Neural cell (in vitro differentiated cells): ENCODE measurements at regions not wholly inside any gene's neighbourhood (a gene's known extent, or its start where the extent isn't known, plus 50 kb on each side); places are given as distances from the start of the nearest gene placed in this dataset.
"Not testable (repeated sequence)": the region's sequence is repeated elsewhere in the genome, so short reads cannot be mapped to it uniquely, and the experiment has no call there.

Experiments
- H2AFZ ChIP-seq: fragments of 200-600, 300-800 bp; sonication (generic), shearing (Covaris generic); 2 replicates; pipeline ENCODE4 v1.6.0; 2014; ENCODE audit warnings: low read depth, mild to moderate bottlenecking, antibody characterized with exemption, low read length, moderate library complexity
- H3F3A ChIP-seq: fragments of 200-600 bp; shearing (Covaris generic); 2 replicates; pipeline ENCODE4 v1.6.1; 2016; ENCODE audit warnings: mild to moderate bottlenecking, moderate library complexity, mixed read lengths, antibody characterized with exemption, low read length; ENCODE audit not compliant: insufficient read depth, poor library complexity, severe bottlenecking
- H3K27ac ChIP-seq: fragments of 200-600, 300-800 bp; sonication (generic), shearing (Covaris generic); 2 replicates; pipeline ENCODE4 v1.5.1; 2014; ENCODE audit warnings: mild to moderate bottlenecking, low read length, moderate library complexity
- H3K27me3 ChIP-seq: fragments of 300-800, 200-600 bp; sonication (generic), shearing (Covaris generic); 2 replicates; pipeline ENCODE4 v1.6.0; 2014; ENCODE audit warnings: mild to moderate bottlenecking, low read depth, low read length, moderate library complexity; ENCODE audit not compliant: insufficient read depth
- H3K36me3 ChIP-seq: fragments of 300-800, 200-600 bp; sonication (generic), shearing (Covaris generic); 2 replicates; pipeline ENCODE4 v1.5.1; 2014; ENCODE audit warnings: mild to moderate bottlenecking, antibody characterized with exemption, low read length, moderate library complexity; ENCODE audit not compliant: insufficient read depth
- H3K4me2 ChIP-seq: fragments of 300-800, 200-600 bp; sonication (generic), shearing (Covaris generic); 2 replicates; pipeline ENCODE4 v1.6.0; 2014; ENCODE audit warnings: mild to moderate bottlenecking, low read length
- H3K4me3 ChIP-seq: fragments of 300-800, 200-600 bp; sonication (generic), shearing (Covaris generic); 2 replicates; pipeline ENCODE4 v1.5.1; 2014; ENCODE audit warnings: mild to moderate bottlenecking, low read length, moderate library complexity
- H3K79me2 ChIP-seq: fragments of 200-600 bp; shearing (Covaris generic); replicated peaks from 2 replicates; pipeline ENCODE4 v1.6.0; 2014; ENCODE audit warnings: mild to moderate bottlenecking, low read length, moderate library complexity; ENCODE audit not compliant: insufficient read depth
- H3K9ac ChIP-seq: fragments of 300-800, 200-600 bp; sonication (generic), shearing (Covaris generic); 2 replicates; pipeline ENCODE4 v1.6.1; 2016; ENCODE audit warnings: mild to moderate bottlenecking, low read length, mixed read lengths
- H3K9me2 ChIP-seq: fragments of 200-600 bp; shearing (Covaris generic); 2 replicates; pipeline ENCODE4 v1.6.1; 2016; ENCODE audit warnings: mild to moderate bottlenecking, low read length, mixed read lengths; ENCODE audit not compliant: insufficient read depth
- H3K9me3 ChIP-seq: fragments of 200-600, 300-800 bp; sonication (generic), shearing (Covaris generic); 2 replicates; pipeline ENCODE4 v1.6.1; 2016; ENCODE audit warnings: mild to moderate bottlenecking, mixed run types, low read length, moderate library complexity, mixed read lengths
- H4K20me1 ChIP-seq: fragments of 200-600 bp; shearing (Covaris generic); 2 replicates; pipeline ENCODE4 v1.6.1; 2016; ENCODE audit warnings: mild to moderate bottlenecking, mixed run types; ENCODE audit not compliant: insufficient read depth
- EP300 ChIP-seq: fragments of 450-650 bp; conservative IDR thresholded peaks from 2 replicates; pipeline ENCODE4 v1.6.1; 2014; ENCODE audit warnings: antibody characterized with exemption, mild to moderate bottlenecking, moderate library complexity; ENCODE audit not compliant: poor library complexity, severe bottlenecking
- EZH2 ChIP-seq: fragments of 200-600, 300-800 bp; shearing (Covaris generic), sonication (generic); IDR thresholded peaks from 2 replicates; pipeline ENCODE4 v1.6.1; 2014; ENCODE audit warnings: antibody characterized with exemption, low read length, borderline replicate concordance, mild to moderate bottlenecking; ENCODE audit not compliant: insufficient read depth, poor library complexity, severe bottlenecking
- MXI1 ChIP-seq: fragments of 450-650 bp; conservative IDR thresholded peaks from 2 replicates; pipeline ENCODE4 v1.6.1; 2014; ENCODE audit warnings: antibody characterized with exemption, mild to moderate bottlenecking; ENCODE audit not compliant: poor library complexity, severe bottlenecking
- POLR2AphosphoS5 ChIP-seq: IDR thresholded peaks from 2 replicates; pipeline ENCODE4 v1.6.1; 2012
- RAD21 ChIP-seq: fragments of 450-650 bp; conservative IDR thresholded peaks from 2 replicates; pipeline ENCODE4 v1.6.1; 2014; ENCODE audit warnings: antibody characterized with exemption, mild to moderate bottlenecking, moderate library complexity
- REST ChIP-seq: IDR thresholded peaks from 2 replicates; pipeline ENCODE4 v1.6.1; 2012; ENCODE audit warnings: borderline replicate concordance
- SMC3 ChIP-seq: fragments of 450-650 bp; conservative IDR thresholded peaks from 2 replicates; pipeline ENCODE4 v1.6.1; 2014; ENCODE audit warnings: antibody characterized with exemption, mild to moderate bottlenecking, moderate library complexity; ENCODE audit not compliant: poor library complexity
- TAF1 ChIP-seq: IDR thresholded peaks from 2 replicates; pipeline ENCODE4 v1.6.1; 2012; ENCODE audit warnings: low read depth
- TF ChIP-seq, protein P1 (sequence below): fragments of 450-650 bp; IDR thresholded peaks from 2 replicates; pipeline ENCODE4 v1.5.1; 2014; ENCODE audit warnings: antibody characterized with exemption, mild to moderate bottlenecking, moderate library complexity; ENCODE audit not compliant: poor library complexity, severe bottlenecking

- TF ChIP-seq TAF1, result no peak
- no peak for TF ChIP-seq MXI1
- TF ChIP-seq EP300, result no peak
- TF ChIP-seq POLR2AphosphoS5, result no peak
- TF ChIP-seq, protein P1, sequence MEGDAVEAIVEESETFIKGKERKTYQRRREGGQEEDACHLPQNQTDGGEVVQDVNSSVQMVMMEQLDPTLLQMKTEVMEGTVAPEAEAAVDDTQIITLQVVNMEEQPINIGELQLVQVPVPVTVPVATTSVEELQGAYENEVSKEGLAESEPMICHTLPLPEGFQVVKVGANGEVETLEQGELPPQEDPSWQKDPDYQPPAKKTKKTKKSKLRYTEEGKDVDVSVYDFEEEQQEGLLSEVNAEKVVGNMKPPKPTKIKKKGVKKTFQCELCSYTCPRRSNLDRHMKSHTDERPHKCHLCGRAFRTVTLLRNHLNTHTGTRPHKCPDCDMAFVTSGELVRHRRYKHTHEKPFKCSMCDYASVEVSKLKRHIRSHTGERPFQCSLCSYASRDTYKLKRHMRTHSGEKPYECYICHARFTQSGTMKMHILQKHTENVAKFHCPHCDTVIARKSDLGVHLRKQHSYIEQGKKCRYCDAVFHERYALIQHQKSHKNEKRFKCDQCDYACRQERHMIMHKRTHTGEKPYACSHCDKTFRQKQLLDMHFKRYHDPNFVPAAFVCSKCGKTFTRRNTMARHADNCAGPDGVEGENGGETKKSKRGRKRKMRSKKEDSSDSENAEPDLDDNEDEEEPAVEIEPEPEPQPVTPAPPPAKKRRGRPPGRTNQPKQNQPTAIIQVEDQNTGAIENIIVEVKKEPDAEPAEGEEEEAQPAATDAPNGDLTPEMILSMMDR, result no peak
- TF ChIP-seq RAD21, result no peak
- TF ChIP-seq EZH2, result no peak
- no peak for TF ChIP-seq SMC3
- TF ChIP-seq REST, result no peak
- Histone ChIP-seq H3K9ac (no peak overlapping the region), H3K4me3 (no peak overlapping the region), H3F3A (no peaks in the 10 kb centered on the region), H3K9me2 (no peaks in the 10 kb centered on the region), H3K9me3 (no peaks in the 10 kb centered on the region), H2AFZ (no peak overlapping the region), H4K20me1 (no peaks in the 10 kb centered on the region), H3K4me2 (no peak overlapping the region), H3K27me3 (no peaks in the 10 kb centered on the region), H3K36me3 (no peaks in the 10 kb centered on the region), H3K79me2 (no peaks in the 10 kb centered on the region), H3K27ac (no peak overlapping the region)
These were observed 315.4 kb downstream of the ALDH8A1 start for GRCh38 chr6:134634466-134634865.

DNA sequence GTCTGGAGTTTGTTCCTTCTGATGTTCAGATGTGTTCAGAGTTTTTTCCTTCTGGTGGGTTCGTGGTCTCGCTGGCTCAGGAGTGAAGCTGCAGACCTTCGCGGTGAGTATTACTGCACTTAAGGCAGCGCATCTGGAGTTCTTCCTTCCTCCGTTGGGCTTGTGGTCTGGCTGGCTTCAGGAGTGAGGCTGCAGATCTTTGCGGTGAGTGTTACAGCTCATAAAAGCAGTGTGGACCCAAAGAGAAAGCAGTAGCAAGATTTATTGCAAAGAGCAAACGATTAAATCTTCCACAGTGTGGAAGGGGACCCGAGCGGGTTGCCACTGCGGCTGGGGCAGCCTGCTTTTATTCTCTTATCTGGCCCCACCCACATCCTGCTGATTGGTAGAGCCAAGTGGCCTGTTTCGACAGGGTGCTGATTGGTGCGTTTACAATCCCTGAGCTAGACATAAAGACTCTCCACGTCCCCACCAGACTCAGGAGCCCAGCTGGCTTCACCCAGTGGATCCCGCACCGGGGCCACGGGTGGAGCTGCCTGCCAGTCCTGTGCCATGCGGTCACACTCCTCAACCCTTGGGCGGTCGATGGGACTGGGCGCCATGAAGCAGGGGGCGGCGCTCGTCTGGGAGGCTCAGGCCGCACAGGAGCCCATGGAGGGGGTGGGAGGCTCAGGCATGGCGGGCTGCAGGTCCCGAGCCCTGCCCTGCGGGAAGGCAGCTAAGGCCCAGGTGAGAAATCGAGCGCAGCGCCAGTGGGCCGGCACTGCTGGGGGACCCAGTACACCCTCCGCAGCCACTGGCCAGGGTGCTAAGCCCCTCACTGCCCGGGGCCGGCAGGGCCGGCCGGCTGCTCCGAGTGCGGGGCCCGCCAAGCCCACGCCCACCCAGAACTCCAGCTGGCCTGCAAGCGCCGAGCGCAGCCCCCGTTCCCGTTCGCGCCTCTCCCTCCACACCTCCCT, 315.3 kb upstream of the SGK1 start:
- H3K27ac ChIP-seq, H3K27me3 ChIP-seq, H3K9me2 ChIP-seq, H3K4me2 ChIP-seq, H3K79me2 ChIP-seq, H3K36me3 ChIP-seq, H3F3A ChIP-seq, H4K20me1 ChIP-seq, H3K4me3 ChIP-seq, H3K9me3 ChIP-seq, H2AFZ ChIP-seq, H3K9ac ChIP-seq: not testable (repeated sequence)
